MM.1S (cell line): ENCODE measurements at regions not wholly inside any gene's neighbourhood (a gene's known extent, or its start where the extent isn't known, plus 50 kb on each side); places are given as distances from the start of the nearest gene placed in this dataset.

Source experiments
- CTCF ChIP-seq: fragments of 300-600 bp; sonication (generic); IDR thresholded peaks from 2 replicates; pipeline ENCODE4 v1.5.1; 2016; ENCODE audit warnings: antibody characterized with exemption, low read length, mixed read lengths
- EZH2 ChIP-seq: fragments of 300-600 bp; sonication (generic); optimal IDR thresholded peaks from 2 replicates; pipeline ENCODE3; 2017; ENCODE audit warnings: low read depth, mild to moderate bottlenecking, antibody characterized with exemption, low read length, mixed read lengths

- TF ChIP-seq CTCF: no peak
- no peak for TF ChIP-seq EZH2
Measured at GRCh38 chr14:71812693-71813092, 119.5 kb upstream of the RGS6 start.
